ENCODE measurements at regions not wholly inside any gene's neighbourhood (a gene's known extent, or its start where the extent isn't known, plus 50 kb on each side); places are given as distances from the start of the nearest gene placed in this dataset.

DNA sequence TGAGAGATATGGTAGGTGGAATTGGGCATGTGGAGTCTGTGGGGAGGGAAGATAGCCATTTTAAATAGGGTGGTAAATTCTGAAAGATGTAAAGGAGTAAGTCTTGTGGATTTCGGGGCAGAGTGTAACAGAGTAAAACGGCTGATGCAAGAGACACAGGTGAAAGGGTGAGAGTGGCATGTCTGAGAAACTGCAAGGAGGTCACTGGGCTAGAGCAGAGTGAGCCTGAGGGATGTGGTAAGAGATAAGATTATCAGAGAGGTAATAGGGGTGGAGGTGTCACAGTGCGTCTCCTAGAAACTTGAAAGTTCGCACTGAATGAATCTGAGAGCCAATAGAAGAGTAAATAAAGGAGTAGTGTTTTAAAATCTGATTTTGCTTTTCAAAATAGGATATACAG lies 308.1 kb downstream of the EPM2A start:
- TF ChIP-seq, protein P1, sequence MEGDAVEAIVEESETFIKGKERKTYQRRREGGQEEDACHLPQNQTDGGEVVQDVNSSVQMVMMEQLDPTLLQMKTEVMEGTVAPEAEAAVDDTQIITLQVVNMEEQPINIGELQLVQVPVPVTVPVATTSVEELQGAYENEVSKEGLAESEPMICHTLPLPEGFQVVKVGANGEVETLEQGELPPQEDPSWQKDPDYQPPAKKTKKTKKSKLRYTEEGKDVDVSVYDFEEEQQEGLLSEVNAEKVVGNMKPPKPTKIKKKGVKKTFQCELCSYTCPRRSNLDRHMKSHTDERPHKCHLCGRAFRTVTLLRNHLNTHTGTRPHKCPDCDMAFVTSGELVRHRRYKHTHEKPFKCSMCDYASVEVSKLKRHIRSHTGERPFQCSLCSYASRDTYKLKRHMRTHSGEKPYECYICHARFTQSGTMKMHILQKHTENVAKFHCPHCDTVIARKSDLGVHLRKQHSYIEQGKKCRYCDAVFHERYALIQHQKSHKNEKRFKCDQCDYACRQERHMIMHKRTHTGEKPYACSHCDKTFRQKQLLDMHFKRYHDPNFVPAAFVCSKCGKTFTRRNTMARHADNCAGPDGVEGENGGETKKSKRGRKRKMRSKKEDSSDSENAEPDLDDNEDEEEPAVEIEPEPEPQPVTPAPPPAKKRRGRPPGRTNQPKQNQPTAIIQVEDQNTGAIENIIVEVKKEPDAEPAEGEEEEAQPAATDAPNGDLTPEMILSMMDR (IDR thresholded peaks at IDR 0.05): no peak
- no peak for TF ChIP-seq EZH2 (IDR thresholded peaks at IDR 0.05; ENCODE audit: borderline replicate concordance, insufficient read depth, low read depth, low read length, poor library complexity, severe bottlenecking)
